ENCODE measurements at regions not wholly inside any gene's neighbourhood (a gene's known extent, or its start where the extent isn't known, plus 50 kb on each side); places are given as distances from the start of the nearest gene placed in this dataset.

DNA sequence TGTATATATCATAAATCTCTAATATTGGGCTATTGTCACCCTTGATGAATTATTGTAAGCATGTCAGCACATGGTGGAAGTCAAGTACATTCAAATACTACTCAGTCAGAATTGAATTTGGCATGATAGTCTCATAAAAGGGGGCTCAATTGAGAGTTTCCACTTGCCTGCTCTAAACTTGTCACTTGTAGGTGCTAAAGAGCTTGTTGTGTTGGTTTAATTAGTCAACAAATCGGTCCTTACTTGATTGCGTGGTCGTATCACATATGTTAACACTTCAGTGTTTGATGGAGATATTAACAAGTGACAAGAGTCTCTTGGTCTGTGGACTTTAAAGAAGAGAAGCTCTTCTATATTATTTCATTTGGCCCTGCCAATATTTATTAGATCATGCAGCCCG lies 81.1 kb downstream of the NKX2-1 start:
- TF ChIP-seq, protein P1, sequence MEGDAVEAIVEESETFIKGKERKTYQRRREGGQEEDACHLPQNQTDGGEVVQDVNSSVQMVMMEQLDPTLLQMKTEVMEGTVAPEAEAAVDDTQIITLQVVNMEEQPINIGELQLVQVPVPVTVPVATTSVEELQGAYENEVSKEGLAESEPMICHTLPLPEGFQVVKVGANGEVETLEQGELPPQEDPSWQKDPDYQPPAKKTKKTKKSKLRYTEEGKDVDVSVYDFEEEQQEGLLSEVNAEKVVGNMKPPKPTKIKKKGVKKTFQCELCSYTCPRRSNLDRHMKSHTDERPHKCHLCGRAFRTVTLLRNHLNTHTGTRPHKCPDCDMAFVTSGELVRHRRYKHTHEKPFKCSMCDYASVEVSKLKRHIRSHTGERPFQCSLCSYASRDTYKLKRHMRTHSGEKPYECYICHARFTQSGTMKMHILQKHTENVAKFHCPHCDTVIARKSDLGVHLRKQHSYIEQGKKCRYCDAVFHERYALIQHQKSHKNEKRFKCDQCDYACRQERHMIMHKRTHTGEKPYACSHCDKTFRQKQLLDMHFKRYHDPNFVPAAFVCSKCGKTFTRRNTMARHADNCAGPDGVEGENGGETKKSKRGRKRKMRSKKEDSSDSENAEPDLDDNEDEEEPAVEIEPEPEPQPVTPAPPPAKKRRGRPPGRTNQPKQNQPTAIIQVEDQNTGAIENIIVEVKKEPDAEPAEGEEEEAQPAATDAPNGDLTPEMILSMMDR (IDR thresholded peaks at IDR 0.05): no peak
- TF ChIP-seq POLR2A (IDR thresholded peaks at IDR 0.05) (no peak), EP300 (IDR thresholded peaks at IDR 0.05; ENCODE audit: low read depth) (no peak)
